ENCODE measurements at regions not wholly inside any gene's neighbourhood (a gene's known extent, or its start where the extent isn't known, plus 50 kb on each side); places are given as distances from the start of the nearest gene placed in this dataset.

- TF ChIP-seq POLR3G (IDR thresholded peaks at IDR 0.05; ENCODE audit: extremely low read depth, insufficient read length, insufficient replicate concordance) (no peak), ZNF232 (CRISPR knock-in tag; IDR thresholded peaks at IDR 0.05) (no peak), FOXK2 (conservative IDR thresholded peaks at IDR 0.05 in 1 of 2, IDR thresholded peaks at IDR 0.05 in 1 of 2; ENCODE audit: low read depth in 2 of 2) (no peak), ERF (CRISPR knock-in tag; IDR thresholded peaks at IDR 0.05) (no peak), ZNF282 (CRISPR knock-in tag; IDR thresholded peaks at IDR 0.05) (no peak), TCF7 (IDR thresholded peaks at IDR 0.05; ENCODE audit: borderline replicate concordance) (no peak), CAMTA2 (CRISPR knock-in tag; conservative IDR thresholded peaks at IDR 0.05) (no peak), SRSF3 (IDR thresholded peaks at IDR 0.05; ENCODE audit: insufficient read depth, low read length) (no peak), FOSL1 (tag; conservative IDR thresholded peaks at IDR 0.05) (no peak), RBM34 (IDR thresholded peaks at IDR 0.05; ENCODE audit: borderline replicate concordance, insufficient read depth, low read length) (no peak)
- TF ChIP-seq, protein P1, sequence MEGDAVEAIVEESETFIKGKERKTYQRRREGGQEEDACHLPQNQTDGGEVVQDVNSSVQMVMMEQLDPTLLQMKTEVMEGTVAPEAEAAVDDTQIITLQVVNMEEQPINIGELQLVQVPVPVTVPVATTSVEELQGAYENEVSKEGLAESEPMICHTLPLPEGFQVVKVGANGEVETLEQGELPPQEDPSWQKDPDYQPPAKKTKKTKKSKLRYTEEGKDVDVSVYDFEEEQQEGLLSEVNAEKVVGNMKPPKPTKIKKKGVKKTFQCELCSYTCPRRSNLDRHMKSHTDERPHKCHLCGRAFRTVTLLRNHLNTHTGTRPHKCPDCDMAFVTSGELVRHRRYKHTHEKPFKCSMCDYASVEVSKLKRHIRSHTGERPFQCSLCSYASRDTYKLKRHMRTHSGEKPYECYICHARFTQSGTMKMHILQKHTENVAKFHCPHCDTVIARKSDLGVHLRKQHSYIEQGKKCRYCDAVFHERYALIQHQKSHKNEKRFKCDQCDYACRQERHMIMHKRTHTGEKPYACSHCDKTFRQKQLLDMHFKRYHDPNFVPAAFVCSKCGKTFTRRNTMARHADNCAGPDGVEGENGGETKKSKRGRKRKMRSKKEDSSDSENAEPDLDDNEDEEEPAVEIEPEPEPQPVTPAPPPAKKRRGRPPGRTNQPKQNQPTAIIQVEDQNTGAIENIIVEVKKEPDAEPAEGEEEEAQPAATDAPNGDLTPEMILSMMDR (IDR thresholded peaks at IDR 0.05 in 2 of 3, conservative IDR thresholded peaks at IDR 0.05 in 1 of 3; ENCODE audit: insufficient read depth in 2 of 3, low read depth in 1 of 3, low read length in 3 of 3), result no peak
Measured at GRCh38 chr20:50410343-50410742, 99.8 kb upstream of the PTPN1 start.

Measured in K562 (cell line).